ENCODE measurements at regions not wholly inside any gene's neighbourhood (a gene's known extent, or its start where the extent isn't known, plus 50 kb on each side); places are given as distances from the start of the nearest gene placed in this dataset.

DNA sequence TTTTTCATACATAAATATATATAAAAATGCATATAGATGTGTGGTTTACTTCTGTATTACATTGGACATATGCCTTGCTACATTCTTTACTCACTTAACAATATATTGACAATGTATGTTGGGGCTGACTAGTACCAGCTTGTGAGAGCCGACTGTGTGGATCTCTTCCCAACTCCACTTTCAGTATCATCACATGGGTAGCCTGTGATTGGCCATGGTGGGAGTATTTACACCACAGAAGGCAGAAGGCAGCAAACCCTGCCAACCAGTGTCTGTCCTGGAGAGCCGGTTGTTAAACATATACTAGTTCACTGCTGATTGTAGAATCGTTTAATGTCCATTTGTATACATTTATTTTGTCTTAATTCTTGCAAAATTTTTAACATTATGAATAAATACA is 638.7 kb downstream of the DHX35 start:
- DNase-seq (ENCODE audit: low spot score) = no peak

DNA sequence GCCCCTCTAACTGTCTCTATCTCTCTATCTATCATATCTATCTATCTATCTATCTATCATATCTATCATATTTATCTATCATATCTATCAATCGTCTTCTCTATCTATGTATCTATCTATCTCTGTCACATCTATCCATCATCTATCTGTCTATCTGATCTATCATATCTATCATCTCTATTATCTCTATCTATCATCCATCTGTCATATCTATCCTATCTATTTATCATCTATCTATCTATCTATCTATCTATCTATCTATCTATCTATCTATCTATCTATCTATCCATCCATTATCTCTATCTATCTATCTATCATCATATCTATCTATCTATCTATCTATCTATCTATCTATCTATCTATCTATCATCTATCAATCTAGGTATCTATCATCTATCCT is 638.0 kb downstream of the DHX35 start:
- TF ChIP-seq, protein P1, sequence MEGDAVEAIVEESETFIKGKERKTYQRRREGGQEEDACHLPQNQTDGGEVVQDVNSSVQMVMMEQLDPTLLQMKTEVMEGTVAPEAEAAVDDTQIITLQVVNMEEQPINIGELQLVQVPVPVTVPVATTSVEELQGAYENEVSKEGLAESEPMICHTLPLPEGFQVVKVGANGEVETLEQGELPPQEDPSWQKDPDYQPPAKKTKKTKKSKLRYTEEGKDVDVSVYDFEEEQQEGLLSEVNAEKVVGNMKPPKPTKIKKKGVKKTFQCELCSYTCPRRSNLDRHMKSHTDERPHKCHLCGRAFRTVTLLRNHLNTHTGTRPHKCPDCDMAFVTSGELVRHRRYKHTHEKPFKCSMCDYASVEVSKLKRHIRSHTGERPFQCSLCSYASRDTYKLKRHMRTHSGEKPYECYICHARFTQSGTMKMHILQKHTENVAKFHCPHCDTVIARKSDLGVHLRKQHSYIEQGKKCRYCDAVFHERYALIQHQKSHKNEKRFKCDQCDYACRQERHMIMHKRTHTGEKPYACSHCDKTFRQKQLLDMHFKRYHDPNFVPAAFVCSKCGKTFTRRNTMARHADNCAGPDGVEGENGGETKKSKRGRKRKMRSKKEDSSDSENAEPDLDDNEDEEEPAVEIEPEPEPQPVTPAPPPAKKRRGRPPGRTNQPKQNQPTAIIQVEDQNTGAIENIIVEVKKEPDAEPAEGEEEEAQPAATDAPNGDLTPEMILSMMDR (IDR thresholded peaks at IDR 0.05; ENCODE audit: extremely low read depth, missing control alignments) = no peak
- DNase-seq (ENCODE audit: low spot score) = no peak

More for the DNA sequence above, 638.7 kb downstream of the DHX35 start:
- TF ChIP-seq, protein P1 (IDR thresholded peaks at IDR 0.05; ENCODE audit: extremely low read depth, missing control alignments) = no peak

DNA sequence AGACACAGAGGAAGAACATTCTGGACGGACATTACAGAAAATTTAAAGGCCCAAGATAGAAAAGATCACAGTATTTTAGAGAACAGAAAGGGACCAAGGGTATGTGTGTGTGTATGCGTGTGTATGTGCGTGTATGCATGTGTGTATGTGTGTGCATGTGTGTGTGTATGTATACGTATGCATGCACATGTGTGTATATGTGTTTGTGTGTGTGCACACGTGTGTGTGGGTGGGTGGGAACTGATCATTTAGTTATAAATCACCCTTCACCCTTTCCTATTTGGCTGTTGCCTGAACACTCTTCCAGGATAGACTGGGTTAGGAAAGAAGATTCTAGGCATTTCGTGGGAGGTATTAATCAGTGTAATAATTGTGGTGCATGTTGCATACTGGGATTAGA is 634.4 kb downstream of the DHX35 start:
- TF ChIP-seq, protein P1 (IDR thresholded peaks at IDR 0.05; ENCODE audit: extremely low read depth, missing control alignments) = no peak
- no peak for DNase-seq (ENCODE audit: low spot score)

DNA sequence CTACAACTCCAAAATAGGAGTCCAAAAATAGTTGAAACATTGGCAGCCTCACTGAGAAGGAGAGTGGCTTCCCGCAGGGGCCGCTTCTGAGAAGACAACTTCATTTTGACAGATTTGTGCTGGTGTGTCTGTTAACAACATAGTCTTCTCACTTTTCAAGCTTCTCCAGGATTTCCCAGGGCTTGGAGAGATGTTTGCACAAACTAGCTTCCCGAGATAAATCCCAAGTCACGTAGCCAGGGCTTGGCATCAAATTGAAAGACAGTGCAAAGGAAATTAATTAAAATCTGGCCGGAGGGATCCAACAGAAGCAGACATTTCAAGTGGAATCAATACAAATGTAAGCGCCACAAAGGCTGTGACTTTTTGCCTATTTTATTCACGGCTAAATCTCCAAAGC is 630.2 kb downstream of the DHX35 start:
- TF ChIP-seq, protein P1 (IDR thresholded peaks at IDR 0.05; ENCODE audit: extremely low read depth, missing control alignments) = no peak
- DNase-seq (ENCODE audit: low spot score) = no peak

DNA sequence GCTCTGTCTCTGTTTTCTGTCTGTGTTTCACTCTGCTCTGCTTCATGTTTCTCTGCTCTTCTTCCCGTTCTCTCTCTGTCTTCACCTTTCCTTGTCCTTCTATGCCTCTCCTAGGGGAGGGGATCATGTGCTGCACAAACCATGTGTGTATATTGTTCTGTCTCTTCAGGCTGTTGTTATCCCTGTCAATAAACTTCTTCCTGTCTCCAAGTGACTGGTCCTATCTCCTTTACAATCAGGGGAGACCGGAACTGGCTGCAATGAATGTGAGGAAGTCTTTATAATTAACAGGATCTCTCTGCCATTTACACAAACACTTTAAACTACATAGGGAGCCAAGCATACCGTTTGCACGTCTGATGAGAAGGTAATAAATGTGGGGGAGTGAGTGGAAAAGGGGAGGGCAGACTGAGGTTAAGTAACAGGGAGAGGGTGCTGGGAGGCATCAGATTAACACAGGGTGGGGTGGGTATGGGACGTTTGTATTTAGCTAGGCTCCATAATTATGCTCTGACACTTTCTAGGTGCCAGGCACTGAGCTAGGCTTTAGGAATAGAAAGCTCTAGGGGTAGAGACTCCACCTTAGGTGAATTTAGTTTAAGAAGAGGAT is 626.1 kb downstream of the DHX35 start:
- DNase-seq (ENCODE audit: low spot score) = no peak
- TF ChIP-seq, protein P1 (IDR thresholded peaks at IDR 0.05; ENCODE audit: extremely low read depth, missing control alignments) = no peak

DNA sequence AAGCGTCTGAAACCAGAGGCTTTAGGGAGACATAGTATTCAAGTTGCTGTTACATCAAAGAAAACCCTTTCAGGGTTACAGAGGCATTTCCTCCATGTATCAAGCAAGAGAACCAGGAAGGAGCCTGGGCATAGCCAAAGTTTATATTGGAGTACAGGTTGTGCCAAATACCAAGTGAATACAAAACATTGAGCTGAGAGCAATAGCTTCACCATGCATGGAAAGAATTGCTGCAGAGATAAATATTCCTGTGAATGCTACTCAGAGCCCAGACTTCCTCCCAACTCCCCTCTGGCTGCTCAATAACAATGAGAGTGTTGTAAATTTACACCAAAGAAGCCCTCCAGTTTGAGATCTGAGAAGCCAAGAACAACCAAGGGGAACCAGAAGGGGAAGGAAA is 618.9 kb downstream of the DHX35 start:
- no peak for DNase-seq (ENCODE audit: low spot score)
- TF ChIP-seq, protein P1 (IDR thresholded peaks at IDR 0.05; ENCODE audit: extremely low read depth, missing control alignments) = no peak

DNA sequence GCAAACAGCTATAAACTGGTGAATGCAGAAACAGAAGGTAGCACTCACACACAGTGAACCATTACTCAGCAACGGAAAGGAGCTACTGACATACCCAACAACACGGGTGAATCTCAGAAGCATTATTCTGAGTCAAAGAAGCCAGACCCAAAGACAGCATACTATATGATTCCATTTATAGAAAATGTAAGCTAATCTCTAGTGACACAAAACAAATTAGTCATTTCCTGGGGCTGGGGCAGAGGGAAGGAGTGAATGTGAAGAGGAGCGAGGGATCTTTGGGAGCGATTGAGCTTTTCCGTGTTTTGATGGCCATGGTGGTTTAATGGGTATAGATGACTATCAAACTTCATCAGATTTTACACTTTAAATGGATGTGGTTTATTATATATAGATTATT is 614.6 kb downstream of the DHX35 start:
- TF ChIP-seq, protein P1 (IDR thresholded peaks at IDR 0.05; ENCODE audit: extremely low read depth, missing control alignments) = no peak

More for the DNA sequence above, 614.6 kb downstream of the DHX35 start:
- no peak for DNase-seq (ENCODE audit: low spot score)
